H1 (cell line): ENCODE measurements at regions not wholly inside any gene's neighbourhood (a gene's known extent, or its start where the extent isn't known, plus 50 kb on each side); places are given as distances from the start of the nearest gene placed in this dataset.

ENCODE experiments used
- CTCF ChIA-PET: fragments of 300-600 bp; sonication (Branson Sonifier 250); formaldehyde crosslinking; loops from one replicate; lab custom pipeline; 2021; ENCODE audit not compliant: partially characterized antibody; lab: Charles Lee
- POLR2A ChIA-PET: fragments of 300-600 bp; sonication (Branson Sonifier 250); formaldehyde crosslinking; loops from one replicate; lab custom pipeline; 2021; ENCODE audit warnings: inconsistent platforms; ENCODE audit not compliant: partially characterized antibody; lab: Charles Lee
- DNase-seq, 2 experiments: peaks; one replicate each; pipeline versions ENCODE4 v3.0.0 to v3.0.0-alpha.2; 2010 to 2022; ENCODE audit warnings: low spot score in 2 of 2, low read depth in 1 of 2, mixed read lengths in 1 of 2
- FAIRE-seq: peaks from 2 replicates; lab custom pipeline; 2011; peaks lifted over from hg19 to GRCh38; lab: Jason Lieb, UNC
- H2AFZ ChIP-seq: 2 replicates; pipeline ENCODE4 v1.8.1; 2012; ENCODE audit warnings: low read length, inconsistent platforms
- H2AK5ac ChIP-seq: 2 replicates; pipeline ENCODE4 v1.6.1; 2013; ENCODE audit warnings: low read depth, low read length
- H2BK120ac ChIP-seq: replicated peaks from 2 replicates; pipeline ENCODE3; 2013; ENCODE audit warnings: low read depth, low read length, inconsistent platforms
- H2BK12ac ChIP-seq: 2 replicates; pipeline ENCODE4 v1.6.1; 2013; ENCODE audit warnings: low read depth, low read length
- H2BK15ac ChIP-seq: 2 replicates; pipeline ENCODE4 v1.6.1; 2013; ENCODE audit warnings: low read length
- H2BK20ac ChIP-seq: 2 replicates; pipeline ENCODE4 v1.6.1; 2013; ENCODE audit warnings: low read length
- H2BK5ac ChIP-seq: 2 replicates; pipeline ENCODE4 v1.6.1; 2013; ENCODE audit warnings: low read depth, low read length
- H3K14ac ChIP-seq: 2 replicates; pipeline ENCODE4 v1.6.1; 2013; ENCODE audit warnings: inconsistent platforms; ENCODE audit not compliant: insufficient read length
- H3K18ac ChIP-seq: 2 replicates; pipeline ENCODE4 v1.6.1; 2013; ENCODE audit warnings: low read length; ENCODE audit errors: extremely low read depth
- H3K23ac ChIP-seq: 2 replicates; pipeline ENCODE4 v1.6.1; 2013; ENCODE audit warnings: inconsistent platforms; ENCODE audit not compliant: insufficient read length
- H3K23me2 ChIP-seq: 2 replicates; pipeline ENCODE4 v1.6.1; 2013; ENCODE audit warnings: low read depth, low read length
- H3K27ac ChIP-seq: 2 replicates; pipeline ENCODE4 v1.6.1; 2011; ENCODE audit warnings: low read depth, low read length, inconsistent platforms
- H3K27me3 ChIP-seq, 4 experiments: replicated peaks in 1 of 4; 1 replicate in 1 of 4; 2 replicates in 3 of 4; pipeline versions ENCODE4 v1.6.1 to v1.8.1; 2011 to 2013; ENCODE audit warnings: low read length in 3 of 4, mild to moderate bottlenecking in 3 of 4, inconsistent platforms in 2 of 4, mixed read lengths in 2 of 4, moderate library complexity in 1 of 4; ENCODE audit not compliant: control insufficient read depth in 3 of 4, insufficient read depth in 3 of 4; ENCODE audit errors: extremely low read depth in 1 of 4
- H3K36me3 ChIP-seq, 4 experiments: 2 replicates each; pipeline versions ENCODE4 v1.6.1 to v1.8.1; 2011 to 2013; ENCODE audit warnings: mild to moderate bottlenecking in 4 of 4, low read length in 3 of 4, moderate library complexity in 2 of 4, control low read depth in 1 of 4, inconsistent platforms in 1 of 4; ENCODE audit not compliant: insufficient read depth in 4 of 4, control insufficient read depth in 2 of 4
- H3K4ac ChIP-seq: replicated peaks from 2 replicates; pipeline ENCODE3; 2013; ENCODE audit warnings: low read length, low read depth, mixed read lengths, inconsistent platforms; ENCODE audit not compliant: insufficient read length
- H3K4me1 ChIP-seq, 4 experiments: replicated peaks in 1 of 4; 1 replicate in 1 of 4; 2 replicates in 3 of 4; pipeline versions ENCODE4 v1.6.1 to v1.8.1; 2011 to 2013; ENCODE audit warnings: low read length in 3 of 4, inconsistent platforms in 2 of 4, mixed read lengths in 1 of 4; ENCODE audit not compliant: insufficient read depth in 4 of 4, control insufficient read depth in 3 of 4
- H3K4me2 ChIP-seq, 2 experiments: 2 replicates each; pipeline versions ENCODE4 v1.6.1 to v1.8.1; 2011 to 2013; ENCODE audit warnings: low read depth in 2 of 2, low read length in 2 of 2, control low read depth in 1 of 2, inconsistent platforms in 1 of 2, mild to moderate bottlenecking in 1 of 2; ENCODE audit not compliant: insufficient read depth in 1 of 2
- H3K4me3 ChIP-seq, 4 experiments: fragments of 200-600, 300-600 bp in 1 of 4; sonication (generic), shearing (Covaris generic), sonication (Bioruptor Twin) in 1 of 4; 2 replicates each; pipeline versions ENCODE4 v1.5.1 to v1.8.1; 2011 to 2016; ENCODE audit warnings: low read length in 4 of 4, low read depth in 3 of 4, control low read depth in 2 of 4, inconsistent platforms in 2 of 4, mild to moderate bottlenecking in 2 of 4, mixed read lengths in 1 of 4, moderate library complexity in 1 of 4; ENCODE audit not compliant: insufficient read depth in 2 of 4; ENCODE audit errors: extremely low read depth in 1 of 4
- H3K56ac ChIP-seq: replicated peaks from 2 replicates; pipeline ENCODE3; 2013; ENCODE audit warnings: low read depth, mild to moderate bottlenecking, mixed read lengths, low read length, inconsistent platforms; ENCODE audit not compliant: insufficient read length
- H3K79me1 ChIP-seq: 2 replicates; pipeline ENCODE4 v1.6.1; 2013; ENCODE audit warnings: low read depth, low read length, control low read depth
- H3K79me2 ChIP-seq, 2 experiments: 2 replicates each; pipeline versions ENCODE4 v1.6.1 to v1.8.1; 2012 to 2013; ENCODE audit warnings: low read length in 2 of 2, mild to moderate bottlenecking in 2 of 2, inconsistent platforms in 1 of 2; ENCODE audit not compliant: insufficient read depth in 2 of 2, control insufficient read depth in 1 of 2
- H3K9ac ChIP-seq, 4 experiments: replicated peaks in 1 of 4; 1 replicate in 1 of 4; 2 replicates in 3 of 4; pipeline versions ENCODE4 v1.6.1 to v1.8.1; 2011 to 2013; ENCODE audit warnings: low read depth in 3 of 4, low read length in 3 of 4, control low read depth in 2 of 4, mild to moderate bottlenecking in 2 of 4, moderate library complexity in 2 of 4, inconsistent platforms in 1 of 4; ENCODE audit errors: extremely low read depth in 1 of 4
- H3K9me3 ChIP-seq, 2 experiments: 2 replicates each; pipeline versions ENCODE4 v1.6.1 to v1.8.1; 2012 to 2013; ENCODE audit warnings: mild to moderate bottlenecking in 2 of 2, moderate library complexity in 2 of 2, control low read depth in 1 of 2, inconsistent platforms in 1 of 2, low read depth in 1 of 2, low read length in 1 of 2, mixed read lengths in 1 of 2; ENCODE audit not compliant: insufficient read depth in 2 of 2
- H4K20me1 ChIP-seq, 2 experiments: replicated peaks in 1 of 2; 2 replicates each; pipeline versions ENCODE3 to v1.8.1; 2011 to 2013; ENCODE audit warnings: inconsistent platforms in 2 of 2, low read length in 2 of 2, mild to moderate bottlenecking in 1 of 2; ENCODE audit not compliant: insufficient read depth in 2 of 2, control insufficient read depth in 1 of 2
- H4K5ac ChIP-seq: 2 replicates; pipeline ENCODE4 v1.6.1; 2013; ENCODE audit warnings: low read length, low read depth, mixed read lengths, inconsistent platforms; ENCODE audit not compliant: insufficient read length
- H4K8ac ChIP-seq: 2 replicates; pipeline ENCODE4 v1.8.0; 2013; ENCODE audit warnings: mild to moderate bottlenecking, moderate library complexity, low read length, inconsistent platforms; ENCODE audit not compliant: insufficient read depth; ENCODE audit errors: extremely low read depth
- H4K91ac ChIP-seq: replicated peaks from 2 replicates; pipeline ENCODE3; 2013; ENCODE audit warnings: low read length, mixed read lengths, inconsistent platforms; ENCODE audit not compliant: insufficient read length
- GABPA ChIP-seq: IDR thresholded peaks from 2 replicates; pipeline ENCODE4 v1.6.1; 2011; ENCODE audit warnings: mild to moderate bottlenecking, low read length, moderate library complexity, borderline replicate concordance; ENCODE audit not compliant: insufficient read depth
- MAFK ChIP-seq: IDR thresholded peaks from 2 replicates; pipeline ENCODE4 v1.6.1; 2012; ENCODE audit warnings: low read depth, mild to moderate bottlenecking, improper control_type of control experiment, low read length
- MAX ChIP-seq: IDR thresholded peaks from 2 replicates; pipeline ENCODE4 v1.6.1; 2012; ENCODE audit warnings: inconsistent platforms
- NANOG ChIP-seq: IDR thresholded peaks from 2 replicates; pipeline ENCODE4 v1.6.1; 2011; ENCODE audit warnings: low read length, low read depth, mild to moderate bottlenecking, inconsistent platforms; ENCODE audit not compliant: insufficient read depth, poor library complexity, severe bottlenecking
- PHF8 ChIP-seq: fragments of 200-600 bp; sonication (generic); conservative IDR thresholded peaks from 2 replicates; pipeline ENCODE4 v1.7.1; 2012; ENCODE audit warnings: low read depth, mild to moderate bottlenecking, inconsistent platforms, low read length, moderate library complexity
- RNF2 ChIP-seq: fragments of 200-900, 300-1000 bp; sonication (generic); IDR thresholded peaks from 2 replicates; pipeline ENCODE4 v1.7.1; 2016; ENCODE audit warnings: borderline replicate concordance, low read depth, mild to moderate bottlenecking, antibody characterized with exemption, low read length; ENCODE audit not compliant: poor library complexity, severe bottlenecking; ENCODE audit errors: missing control alignments
- SUZ12 ChIP-seq: fragments of 200-600 bp; sonication (generic); IDR thresholded peaks from 2 replicates; pipeline ENCODE4 v1.6.1; 2012; ENCODE audit warnings: mild to moderate bottlenecking, inconsistent platforms, low read length, moderate library complexity, mixed read lengths
- TBP ChIP-seq: IDR thresholded peaks from 2 replicates; pipeline ENCODE4 v1.6.1; 2011; ENCODE audit warnings: low read depth, low read length, improper control_type of control experiment

- Histone ChIP-seq H3K79me2 (no peaks in the 10 kb centered on the region), H4K8ac (no peak overlapping the region), H3K4me3 (no peak overlapping the region), H3K56ac (no peak overlapping the region), H2BK12ac (no peak overlapping the region), H3K79me1 (no peaks in the 10 kb centered on the region), H3K4me1 (no peaks in the 10 kb centered on the region), H4K5ac (no peak overlapping the region), H2AFZ (no peak overlapping the region), H3K18ac (no peak overlapping the region), H2BK120ac (no peak overlapping the region), H2AK5ac (no peak overlapping the region), H3K4ac (no peak overlapping the region), H3K9ac (no peak overlapping the region), H2BK20ac (no peak overlapping the region), H3K36me3 (no peaks in the 10 kb centered on the region), H3K23ac (no peak overlapping the region), H4K20me1 (no peaks in the 10 kb centered on the region), H3K4me2 (no peak overlapping the region), H3K14ac (no peak overlapping the region), H3K27ac (no peak overlapping the region), H3K23me2 (no peaks in the 10 kb centered on the region), H3K9me3 (no peaks in the 10 kb centered on the region), H2BK5ac (no peak overlapping the region), H4K91ac (no peak overlapping the region)
- DNase-seq (no peak), FAIRE-seq (no peak)
- POLR2A ChIA-PET, result no interaction called here
- no peak for TF ChIP-seq PHF8
- TF ChIP-seq TBP, result no peak
- no peak for TF ChIP-seq SUZ12
- no peak for TF ChIP-seq MAFK
- TF ChIP-seq GABPA, result no peak
- TF ChIP-seq MAX, result no peak
- TF ChIP-seq NANOG, result no peak
- no peak for TF ChIP-seq RNF2
- TF ChIP-seq, all 59 proteins: peak for 0
- H3K27me3 ChIP-seq, result no peaks in the 10 kb centered on the region
- CTCF ChIA-PET, result no interaction called here
- H2BK15ac ChIP-seq, result no peak overlapping the region
Measured at GRCh38 chr14:40903709-40904108, 703.0 kb upstream of the LRFN5 start.
